Naive thymus-derived CD8-positive, alpha-beta T cell (primary cell): ENCODE measurements at regions not wholly inside any gene's neighbourhood (a gene's known extent, or its start where the extent isn't known, plus 50 kb on each side); places are given as distances from the start of the nearest gene placed in this dataset.
"Not testable (repeated sequence)": the region's sequence is repeated elsewhere in the genome, so short reads cannot be mapped to it uniquely, and the experiment has no call there.

Experiments used
- ATAC-seq, 2 donors: fragments of 150-1000 bp; cut with Tn5 transposase in 1 of 2; sonication (Bioruptor Pico), chemical (Tn5 transposase) in 1 of 2; 1 replicate in 1 of 2; 2 replicates in 1 of 2; pipeline ENCODE4 v1.10.0; 2021; ENCODE audit warnings: mild to moderate bottlenecking in 2 of 2, moderate library complexity in 2 of 2
- POLR2A ChIA-PET: fragments of 350-600 bp; sonication (Branson Sonifier 250); formaldehyde crosslinking; loops from one replicate; lab custom pipeline; 2021; ENCODE audit warnings: antibody characterized with exemption; lab: Charles Lee
- DNase-seq, 10 donors: peaks; one replicate each; pipeline versions ENCODE4 v3.0.0 to v3.0.0-alpha.2; 2020 to 2022
- H3K27ac Mint-ChIP-seq, 10 donors: one replicate each; pipeline ENCODE4 v1.8.0; 2020 to 2022; ENCODE audit warnings: mild to moderate bottlenecking in 10 of 10, mixed read lengths in 10 of 10, moderate library complexity in 4 of 10, inconsistent platforms in 1 of 10
- H3K27me3 Mint-ChIP-seq, 5 donors: one replicate each; pipeline ENCODE4 v1.8.0; 2021 to 2022; ENCODE audit warnings: mixed read lengths in 5 of 5
- H3K36me3 Mint-ChIP-seq, 3 donors: one replicate each; pipeline ENCODE4 v1.8.0; 2020 to 2022; ENCODE audit warnings: mixed read lengths in 3 of 3, mild to moderate bottlenecking in 2 of 3, inconsistent platforms in 1 of 3
- H3K4me1 Mint-ChIP-seq, 4 donors: one replicate each; pipeline ENCODE4 v1.8.0; 2021 to 2022; ENCODE audit warnings: mixed read lengths in 4 of 4
- H3K4me3 Mint-ChIP-seq, 10 donors: one replicate each; pipeline ENCODE4 v1.8.0; 2020 to 2022; ENCODE audit warnings: mild to moderate bottlenecking in 10 of 10, mixed read lengths in 10 of 10, moderate library complexity in 6 of 10, inconsistent platforms in 1 of 10
- H3K9me3 Mint-ChIP-seq, 9 donors: one replicate each; pipeline ENCODE4 v1.8.0; 2020 to 2022; ENCODE audit warnings: mixed read lengths in 9 of 9, mild to moderate bottlenecking in 3 of 9, inconsistent platforms in 1 of 9, moderate library complexity in 1 of 9

DNA sequence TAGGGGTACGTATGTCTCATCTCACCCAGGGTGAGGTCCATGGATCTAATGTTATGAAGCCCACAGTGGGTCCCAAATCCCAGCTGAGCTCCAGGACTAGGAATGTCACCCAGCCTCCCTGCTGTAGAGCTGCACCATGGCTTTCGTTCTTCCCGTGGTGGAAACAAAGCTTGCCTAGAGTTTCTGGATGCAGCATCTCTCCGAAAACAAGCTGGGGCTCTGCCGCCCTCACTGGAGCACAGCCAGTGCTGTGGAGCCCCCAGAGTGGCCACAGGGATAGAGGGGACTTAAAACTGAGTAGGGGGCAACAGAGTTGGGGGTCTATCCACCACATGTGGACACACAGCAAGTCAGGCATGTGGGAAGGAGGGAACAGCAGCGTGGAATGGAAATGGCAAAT, 192.1 kb downstream of the ANKRD30B start:
- POLR2A ChIA-PET, H3K4me1 Mint-ChIP-seq, DNase-seq, H3K36me3 Mint-ChIP-seq, H3K27me3 Mint-ChIP-seq, ATAC-seq, H3K4me3 Mint-ChIP-seq, H3K9me3 Mint-ChIP-seq: not testable (repeated sequence)
- H3K27ac Mint-ChIP-seq: peak overlapping the region in 1 of 10 donors; percentile 34

GRCh38 chr18:14940735-14941134, 192.8 kb downstream of the ANKRD30B start:
- no peak overlapping the region for H3K27ac Mint-ChIP-seq
- H3K9me3 Mint-ChIP-seq: no peaks in the 10 kb centered on the region
- DNase-seq (no peak), ATAC-seq (no peak)
- no peaks in the 10 kb centered on the region for H3K27me3 Mint-ChIP-seq
- H3K4me1 Mint-ChIP-seq: no peaks in the 10 kb centered on the region
- no peak overlapping the region for H3K4me3 Mint-ChIP-seq
- POLR2A ChIA-PET: no interaction called here
- no peaks in the 10 kb centered on the region for H3K36me3 Mint-ChIP-seq

DNA sequence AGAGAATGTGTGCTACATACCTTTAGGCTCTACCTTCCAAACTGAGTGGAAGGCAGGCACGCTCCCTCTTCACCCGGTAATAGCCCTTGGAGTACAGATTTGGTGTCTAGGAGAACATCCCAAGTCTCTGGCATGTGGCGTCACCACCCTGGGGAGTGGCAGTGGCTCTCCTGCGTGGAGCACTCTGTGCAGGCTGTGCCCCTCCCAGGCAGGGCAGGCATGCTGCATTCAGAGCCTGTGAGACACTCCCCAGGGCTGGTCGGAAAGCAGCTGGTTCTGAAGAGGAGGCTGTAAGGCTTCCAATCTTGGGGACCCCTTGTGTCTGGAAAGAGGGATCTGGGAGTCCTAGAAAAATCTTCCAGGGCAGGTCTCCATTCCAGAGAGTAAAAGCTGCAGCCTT, 193.3 kb downstream of the ANKRD30B start:
- POLR2A ChIA-PET: no interaction called here
- Mint-ChIP-seq H3K27me3 (no peaks in the 10 kb centered on the region), H3K27ac (no peak overlapping the region), H3K36me3 (no peaks in the 10 kb centered on the region), H3K4me1 (no peaks in the 10 kb centered on the region), H3K9me3 (no peaks in the 10 kb centered on the region), H3K4me3 (no peak overlapping the region)
- no peak for DNase-seq
- ATAC-seq: no peak

DNA sequence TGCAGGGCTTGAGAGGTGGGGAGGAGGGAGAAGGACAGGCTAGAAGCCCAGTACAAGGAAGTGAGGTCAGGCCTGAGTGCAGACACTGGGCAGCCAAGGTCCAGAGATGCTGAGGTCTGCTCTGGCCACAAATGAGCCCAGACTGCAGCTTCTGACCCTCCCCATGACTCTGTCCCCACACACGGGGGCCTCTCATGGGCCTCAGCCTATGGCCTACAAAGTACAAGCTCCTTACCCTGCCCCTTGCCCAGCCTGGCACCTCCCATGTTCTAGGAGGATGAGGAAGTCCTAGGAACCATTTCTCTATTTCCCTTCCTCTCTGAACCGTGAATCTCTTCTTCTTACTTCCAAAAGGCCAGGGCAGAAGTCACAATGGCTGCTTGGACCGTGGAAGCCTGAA, 193.8 kb downstream of the ANKRD30B start:
- no peaks in the 10 kb centered on the region for H3K9me3 Mint-ChIP-seq
- no peak overlapping the region for H3K27ac Mint-ChIP-seq
- H3K4me3 Mint-ChIP-seq: no peak overlapping the region
- no peaks in the 10 kb centered on the region for H3K27me3 Mint-ChIP-seq
- no peak for ATAC-seq
- DNase-seq: no peak
- POLR2A ChIA-PET: no interaction called here
- H3K36me3 Mint-ChIP-seq: no peaks in the 10 kb centered on the region
- H3K4me1 Mint-ChIP-seq: no peaks in the 10 kb centered on the region

GRCh38 chr18:14942275-14942674, 194.3 kb downstream of the ANKRD30B start:
- ATAC-seq: no peak
- H3K4me3 Mint-ChIP-seq: no peak overlapping the region
- H3K36me3 Mint-ChIP-seq: no peaks in the 10 kb centered on the region
- no peak overlapping the region for H3K27ac Mint-ChIP-seq
- POLR2A ChIA-PET: no interaction called here
- no peaks in the 10 kb centered on the region for H3K27me3 Mint-ChIP-seq
- no peaks in the 10 kb centered on the region for H3K4me1 Mint-ChIP-seq
- no peaks in the 10 kb centered on the region for H3K9me3 Mint-ChIP-seq
- DNase-seq: no peak

GRCh38 chr18:14943486-14943885, 195.5 kb downstream of the ANKRD30B start:
- Mint-ChIP-seq H3K9me3 (no peaks in the 10 kb centered on the region), H3K27ac (no peak overlapping the region), H3K4me3 (no peak overlapping the region), H3K27me3 (no peaks in the 10 kb centered on the region), H3K4me1 (no peaks in the 10 kb centered on the region), H3K36me3 (no peaks in the 10 kb centered on the region)
- POLR2A ChIA-PET: no interaction called here
- DNase-seq: no peak
- no peak for ATAC-seq

GRCh38 chr18:14943967-14944636, 196.1 kb downstream of the ANKRD30B start:
- no peaks in the 10 kb centered on the region for H3K9me3 Mint-ChIP-seq
- no peaks in the 10 kb centered on the region for H3K4me1 Mint-ChIP-seq
- POLR2A ChIA-PET: no interaction called here
- no peak for DNase-seq
- H3K4me3 Mint-ChIP-seq: no peak overlapping the region
- H3K27me3 Mint-ChIP-seq: no peaks in the 10 kb centered on the region
- ATAC-seq: no peak
- H3K36me3 Mint-ChIP-seq: no peaks in the 10 kb centered on the region
- peak overlapping the region in 1 of 10 donors; percentile 39 for H3K27ac Mint-ChIP-seq

DNA sequence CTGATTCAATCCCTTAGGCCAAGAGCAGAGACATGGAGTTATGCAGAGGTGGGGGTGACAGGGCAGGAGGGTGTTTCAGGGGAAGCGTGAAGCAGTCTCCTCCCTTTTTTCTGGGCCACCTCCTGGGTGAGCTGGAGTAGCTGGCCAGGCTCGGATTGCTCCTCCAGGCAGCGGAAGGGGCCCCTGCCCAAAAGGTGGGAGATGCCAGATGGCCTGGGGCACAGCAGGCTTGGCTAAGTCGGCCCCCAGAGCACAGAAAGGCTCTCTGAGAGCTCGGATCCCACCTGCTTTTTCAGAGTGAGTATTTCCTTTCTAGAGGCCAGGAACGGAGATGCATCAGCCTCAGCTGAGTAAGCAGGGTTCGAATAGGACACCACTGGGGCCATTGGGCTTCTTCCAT, 196.9 kb downstream of the ANKRD30B start:
- Mint-ChIP-seq H3K27ac (no peak overlapping the region), H3K4me3 (no peak overlapping the region), H3K27me3 (no peaks in the 10 kb centered on the region), H3K4me1 (no peaks in the 10 kb centered on the region), H3K36me3 (no peaks in the 10 kb centered on the region), H3K9me3 (no peaks in the 10 kb centered on the region)
- POLR2A ChIA-PET: no interaction called here
- no peak for DNase-seq
- ATAC-seq: no peak

DNA sequence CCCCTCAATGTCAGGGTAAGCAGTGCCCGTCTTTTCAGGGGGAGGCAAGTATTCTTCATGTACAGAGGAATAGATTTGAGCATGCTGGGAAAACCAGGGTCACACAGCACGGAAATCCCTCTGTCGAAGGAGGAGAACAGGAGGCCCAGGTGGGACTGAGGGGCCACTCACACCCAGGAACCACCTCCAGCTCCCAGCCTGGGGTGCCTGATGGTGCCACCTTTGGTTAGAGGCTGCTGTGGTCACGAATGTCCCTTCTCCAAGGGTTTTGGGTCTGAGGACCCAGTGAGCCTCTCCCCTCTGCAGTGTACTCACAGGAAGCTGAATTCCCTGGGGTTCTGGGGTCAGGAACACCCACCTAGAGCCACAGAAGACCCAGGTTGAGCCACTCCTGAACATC, 197.3 kb downstream of the ANKRD30B start:
- no peak overlapping the region for H3K27ac Mint-ChIP-seq
- no peaks in the 10 kb centered on the region for H3K36me3 Mint-ChIP-seq
- POLR2A ChIA-PET: no interaction called here
- DNase-seq (no peak), ATAC-seq (no peak)
- no peaks in the 10 kb centered on the region for H3K27me3 Mint-ChIP-seq
- H3K9me3 Mint-ChIP-seq: no peaks in the 10 kb centered on the region
- H3K4me3 Mint-ChIP-seq: no peak overlapping the region
- H3K4me1 Mint-ChIP-seq: no peaks in the 10 kb centered on the region

DNA sequence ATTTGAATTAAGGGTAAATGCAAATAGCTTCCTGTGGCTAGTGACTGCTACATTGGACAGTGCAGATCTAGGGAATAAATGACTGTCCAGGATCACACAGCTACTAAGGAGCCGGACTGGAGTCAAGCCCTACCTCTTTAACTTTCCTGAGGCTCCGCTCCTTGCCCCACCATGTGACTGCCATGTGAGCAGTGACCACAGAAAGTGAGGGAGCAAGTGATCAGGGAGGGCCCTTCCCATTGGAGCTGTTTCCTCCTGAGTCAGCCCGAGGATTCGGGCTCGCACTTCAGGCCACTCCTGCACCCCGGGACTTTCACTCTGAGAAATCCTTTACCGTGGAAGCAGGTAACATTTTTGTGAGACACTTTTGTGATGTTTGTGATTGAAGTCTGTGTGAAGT, 198.0 kb downstream of the ANKRD30B start:
- Mint-ChIP-seq H3K9me3 (no peaks in the 10 kb centered on the region), H3K36me3 (no peaks in the 10 kb centered on the region), H3K4me3 (no peak overlapping the region), H3K27me3 (no peaks in the 10 kb centered on the region), H3K4me1 (no peaks in the 10 kb centered on the region), H3K27ac (no peak overlapping the region)
- ATAC-seq: no peak
- POLR2A ChIA-PET: no interaction called here
- DNase-seq: no peak

DNA sequence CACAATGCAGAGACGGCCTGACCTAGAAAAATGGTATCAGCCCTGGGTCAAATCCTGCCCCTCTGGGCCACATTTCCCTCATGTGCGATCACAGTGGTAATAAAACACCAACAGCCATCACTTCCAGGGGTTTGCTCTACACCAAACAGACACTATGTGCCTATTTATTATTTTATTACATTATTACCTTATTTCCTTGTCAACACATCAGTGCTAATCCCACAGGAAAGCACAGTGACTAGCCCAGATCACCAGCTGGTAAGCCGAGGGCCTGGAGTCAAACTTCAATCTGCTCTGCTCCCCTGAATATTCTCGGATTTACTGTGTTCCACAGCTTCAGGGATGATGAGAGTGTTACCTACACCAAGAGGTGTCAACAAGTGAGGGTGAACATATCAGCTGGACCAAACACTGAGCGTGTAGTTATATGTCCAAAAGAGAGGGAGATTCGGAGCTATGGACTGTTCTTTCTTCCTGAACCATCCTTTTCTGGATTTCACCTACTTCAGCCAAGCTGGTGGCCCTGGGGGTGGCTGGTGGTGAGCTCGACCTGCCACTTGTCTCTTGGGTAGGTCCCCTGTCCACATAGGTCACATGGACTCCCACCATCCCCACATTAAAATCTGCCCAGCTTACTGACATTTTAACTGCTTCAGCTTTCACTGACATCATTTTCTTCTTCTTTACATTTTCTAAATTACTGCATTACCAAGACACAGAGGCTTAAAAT, 198.9 kb downstream of the ANKRD30B start:
- DNase-seq, H3K27me3 Mint-ChIP-seq, ATAC-seq, H3K4me1 Mint-ChIP-seq, H3K36me3 Mint-ChIP-seq, POLR2A ChIA-PET, H3K4me3 Mint-ChIP-seq, H3K27ac Mint-ChIP-seq, H3K9me3 Mint-ChIP-seq: not testable (repeated sequence)

DNA sequence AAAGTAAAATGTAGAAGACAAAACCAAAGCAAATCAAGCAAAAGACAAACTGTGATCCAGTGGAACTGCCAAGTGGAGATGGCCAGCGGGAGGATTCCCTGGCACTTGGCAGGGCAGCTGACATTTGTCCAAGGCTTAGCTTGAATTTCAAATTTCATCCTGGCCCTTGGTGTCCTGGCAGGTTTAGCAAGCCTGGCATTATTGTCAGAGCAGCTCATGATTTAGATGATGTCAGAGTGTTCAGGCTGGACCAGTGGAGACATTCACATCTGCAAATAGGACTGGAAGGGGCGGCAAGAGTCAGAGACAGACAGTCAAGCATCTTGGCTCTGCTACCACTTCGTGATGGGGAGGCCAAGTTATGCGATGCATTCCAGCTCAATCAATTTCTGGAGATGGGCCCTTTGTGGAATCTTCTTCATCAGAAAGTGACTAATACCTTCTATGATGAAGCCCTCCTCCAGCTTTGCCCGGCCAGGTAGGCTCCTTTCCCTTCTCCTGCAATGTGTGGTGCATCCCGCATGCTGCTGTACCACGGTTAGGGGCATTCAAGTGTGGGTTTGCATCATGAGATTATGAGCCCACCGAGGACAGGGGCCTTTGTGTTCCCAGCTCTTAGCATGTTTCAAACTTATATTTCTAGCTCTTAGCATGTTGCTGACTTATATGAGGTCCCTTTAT, 199.7 kb downstream of the ANKRD30B start:
- POLR2A ChIA-PET: no interaction called here

GRCh38 chr18:14948163-14948540, 200.2 kb downstream of the ANKRD30B start:
- H3K4me1 Mint-ChIP-seq: no peaks in the 10 kb centered on the region
- POLR2A ChIA-PET: no interaction called here
- no peaks in the 10 kb centered on the region for H3K36me3 Mint-ChIP-seq
- no peaks in the 10 kb centered on the region for H3K9me3 Mint-ChIP-seq
- DNase-seq: no peak
- H3K4me3 Mint-ChIP-seq: no peak overlapping the region
- no peak for ATAC-seq
- no peak overlapping the region for H3K27ac Mint-ChIP-seq
- H3K27me3 Mint-ChIP-seq: no peaks in the 10 kb centered on the region

More for the DNA sequence above, 199.7 kb downstream of the ANKRD30B start:
- no peaks in the 10 kb centered on the region for H3K9me3 Mint-ChIP-seq
- H3K27ac Mint-ChIP-seq: no peak overlapping the region
- ATAC-seq: no peak
- no peak overlapping the region for H3K4me3 Mint-ChIP-seq
- no peaks in the 10 kb centered on the region for H3K4me1 Mint-ChIP-seq
- H3K36me3 Mint-ChIP-seq: no peaks in the 10 kb centered on the region
- no peaks in the 10 kb centered on the region for H3K27me3 Mint-ChIP-seq
- DNase-seq: no peak
